ENCODE measurements at regions not wholly inside any gene's neighbourhood (a gene's known extent, or its start where the extent isn't known, plus 50 kb on each side); places are given as distances from the start of the nearest gene placed in this dataset.
A peak's percentile ranks its signal among the peaks of the same experiment; 100 is the strongest.

DNA sequence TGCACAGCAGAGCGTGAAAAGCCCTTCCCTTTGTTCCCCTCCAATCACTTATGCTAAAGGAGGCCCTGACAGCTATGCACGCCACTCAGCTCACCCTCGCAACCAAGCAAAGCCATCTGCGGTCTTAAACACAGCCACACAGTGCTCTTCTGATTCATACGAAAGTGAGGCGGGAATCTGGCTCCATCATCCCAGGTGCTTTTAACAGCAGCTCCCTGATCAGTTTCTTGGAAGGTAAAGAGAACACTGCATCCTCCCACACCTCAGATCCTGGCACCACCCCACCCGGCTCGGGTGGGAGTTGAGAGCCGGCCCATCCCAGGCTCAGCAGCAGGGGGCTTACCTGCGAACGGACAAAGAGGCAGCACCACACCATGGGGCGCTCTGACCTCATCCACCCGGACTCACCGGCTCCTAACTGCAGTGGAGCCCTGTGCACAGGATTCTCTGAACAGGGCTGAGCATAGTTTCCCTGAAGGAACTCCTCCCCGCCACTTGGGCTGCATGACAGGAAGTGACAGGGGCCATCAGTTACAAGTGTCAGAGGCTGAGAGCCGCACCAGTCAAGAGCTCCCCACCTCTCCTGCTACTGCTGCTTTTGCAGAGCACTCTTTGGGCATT lies 114.3 kb upstream of the ARHGEF3 start:
- Histone ChIP-seq H3K27ac (ENCODE audit: low read depth, low read length) (no peak overlapping the region), H3K4ac (replicated peaks; ENCODE audit: insufficient read length, low read depth, low read length) (no peak overlapping the region), H3K4me2 (ENCODE audit: insufficient read depth in 1 of 2, low read depth in 2 of 2, low read length in 2 of 2) (no peak overlapping the region; a peak in 1 of 4 replicates), H2AFZ (ENCODE audit: low read length) (no peak overlapping the region), H3K14ac (ENCODE audit: insufficient read length) (no peak overlapping the region), H3K18ac (ENCODE audit: extremely low read depth, low read length) (no peak overlapping the region), H2BK120ac (replicated peaks; ENCODE audit: low read depth, low read length) (no peak overlapping the region), H2BK15ac (ENCODE audit: low read length) (no peak overlapping the region), H3K9ac (replicated peaks in 1 of 4; ENCODE audit: extremely low read depth in 1 of 4, low read depth in 3 of 4, low read length in 3 of 4) (no peak overlapping the region), H2BK12ac (ENCODE audit: low read depth, low read length) (no peak overlapping the region), H2BK20ac (ENCODE audit: low read length) (no peak overlapping the region), H3K27me3 (replicated peaks in 1 of 4; ENCODE audit: control insufficient read depth in 3 of 4, extremely low read depth in 1 of 4, insufficient read depth in 3 of 4, low read length in 3 of 4) (no peaks in the 10 kb centered on the region; a peak in 1 of 7 replicates), H3K4me1 (replicated peaks in 1 of 4; ENCODE audit: control insufficient read depth in 3 of 4, insufficient read depth in 4 of 4, low read length in 3 of 4) (peaks cover 5 to 9% (median 7%) of the 10 kb centered on the region in 4 experiments; a peak in 6 of 7 replicates), H3K23me2 (ENCODE audit: low read depth, low read length) (no peaks in the 10 kb centered on the region), H4K8ac (ENCODE audit: extremely low read depth, insufficient read depth, low read length) (peak overlapping the region; percentile 43; the same call in 1 of the 2 replicates), H3K36me3 (ENCODE audit: control insufficient read depth in 2 of 4, insufficient read depth in 4 of 4, low read length in 3 of 4) (no peaks in the 10 kb centered on the region), H3K9me3 (ENCODE audit: insufficient read depth in 2 of 2, low read depth in 1 of 2, low read length in 1 of 2) (no peaks in the 10 kb centered on the region), H3K79me2 (ENCODE audit: control insufficient read depth in 1 of 2, insufficient read depth in 2 of 2, low read length in 2 of 2) (no peaks in the 10 kb centered on the region), H4K20me1 (replicated peaks in 1 of 2; ENCODE audit: control insufficient read depth in 1 of 2, insufficient read depth in 2 of 2, low read length in 2 of 2) (no peaks in the 10 kb centered on the region), H3K23ac (ENCODE audit: insufficient read length) (no peak overlapping the region), H3K4me3 (ENCODE audit: extremely low read depth in 1 of 4, insufficient read depth in 2 of 4, low read depth in 3 of 4, low read length in 4 of 4) (no peak overlapping the region), H3K56ac (replicated peaks; ENCODE audit: insufficient read length, low read depth, low read length) (no peak overlapping the region), H4K5ac (ENCODE audit: insufficient read length, low read depth, low read length) (no peak overlapping the region), H4K91ac (replicated peaks; ENCODE audit: insufficient read length, low read length) (no peak overlapping the region), H2AK5ac (ENCODE audit: low read depth, low read length) (no peak overlapping the region), H2BK5ac (ENCODE audit: low read depth, low read length) (no peak overlapping the region), H3K79me1 (ENCODE audit: low read depth, low read length) (no peaks in the 10 kb centered on the region)
- no peak for DNase-seq (ENCODE audit: low read depth in 1 of 2, low spot score in 2 of 2)
- FAIRE-seq = no peak
- POLR2A ChIA-PET (ENCODE audit: partially characterized antibody) = interaction anchor here (1.0 kb wide), 1 partner anchor 10 kb away, joined by 4 read pairs; no protein-coding TSS in a partner anchor
- CTCF ChIA-PET (ENCODE audit: partially characterized antibody) = interaction anchor here (0.9 to 3.1 kb wide), 4 partner anchors 9 to 72 kb away, joined by 3 to 14 read pairs (median 6); no protein-coding TSS in a partner anchor
- 76% methylated on average over 16 of the region's 16 CpGs; no CpG with 5 or more reads in 1 of the 2 experiments for WGBS, 2 experiments (ENCODE audit: extremely low coverage in 1 of 2, insufficient coverage in 1 of 2, insufficient read length in 1 of 2, insufficient replicate concordance in 2 of 2, low coverage in 1 of 2, low lambda C conversion rate in 2 of 2, missing lambda C conversion rate in 1 of 2)
- TF ChIP-seq, protein P1, sequence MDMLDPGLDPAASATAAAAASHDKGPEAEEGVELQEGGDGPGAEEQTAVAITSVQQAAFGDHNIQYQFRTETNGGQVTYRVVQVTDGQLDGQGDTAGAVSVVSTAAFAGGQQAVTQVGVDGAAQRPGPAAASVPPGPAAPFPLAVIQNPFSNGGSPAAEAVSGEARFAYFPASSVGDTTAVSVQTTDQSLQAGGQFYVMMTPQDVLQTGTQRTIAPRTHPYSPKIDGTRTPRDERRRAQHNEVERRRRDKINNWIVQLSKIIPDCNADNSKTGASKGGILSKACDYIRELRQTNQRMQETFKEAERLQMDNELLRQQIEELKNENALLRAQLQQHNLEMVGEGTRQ (IDR thresholded peaks at IDR 0.05; ENCODE audit: low read length) = no peak
- TF ChIP-seq EP300 (IDR thresholded peaks at IDR 0.05; ENCODE audit: borderline replicate concordance in 1 of 2, low read depth in 2 of 2, low read length in 2 of 2) = no peak
